GM23338 (cell line): ENCODE measurements at regions not wholly inside any gene's neighbourhood (a gene's known extent, or its start where the extent isn't known, plus 50 kb on each side); places are given as distances from the start of the nearest gene placed in this dataset.

Experiments used
- CREB1 ChIP-seq: fragments of 250-450 bp; sonication (Bioruptor Pico); IDR thresholded peaks from 2 replicates; pipeline ENCODE4 v1.5.0; 2020; ENCODE audit warnings: low read depth, mild to moderate bottlenecking, moderate library complexity
- CTCF ChIP-seq, 2 experiments: fragments of 200-600 bp in 1 of 2; sonication (generic) in 1 of 2; conservative IDR thresholded peaks; 2 replicates each; pipeline versions ENCODE4 v1.5.1 to v1.6.1; 2016 to 2017; ENCODE audit warnings: antibody characterized with exemption in 2 of 2, low read depth in 2 of 2, mild to moderate bottlenecking in 2 of 2, moderate library complexity in 1 of 2
- ETS1 ChIP-seq: IDR thresholded peaks from 2 replicates; pipeline ENCODE4 v1.6.1; 2016; ENCODE audit warnings: antibody characterized with exemption
- EZH2 ChIP-seq: fragments of 200-600 bp; sonication (generic); IDR thresholded peaks from one replicate; pipeline ENCODE4 v1.8.0; 2017; ENCODE audit warnings: antibody characterized with exemption, mild to moderate bottlenecking, low read depth; ENCODE audit not compliant: unreplicated experiment
- EZH2phosphoT487 ChIP-seq: fragments of 200-600 bp; sonication (generic); IDR thresholded peaks from one replicate; pipeline ENCODE4 v1.8.1; 2018; ENCODE audit warnings: antibody characterized with exemption; ENCODE audit not compliant: unreplicated experiment
- JUNB ChIP-seq: IDR thresholded peaks from one replicate; pipeline ENCODE4 v1.6.1; 2016; ENCODE audit warnings: antibody characterized with exemption; ENCODE audit not compliant: unreplicated experiment
- POLR2AphosphoS5 ChIP-seq: IDR thresholded peaks from 2 replicates; pipeline ENCODE4 v1.6.1; 2016; ENCODE audit warnings: antibody characterized with exemption, low read depth
- ZNF331 ChIP-seq: fragments of 250-450 bp; sonication (Bioruptor Pico); IDR thresholded peaks from 2 replicates; pipeline ENCODE4 v1.5.0; 2020; ENCODE audit warnings: low read depth, mild to moderate bottlenecking, moderate library complexity
- ZNF462 ChIP-seq: fragments of 250-450 bp; sonication (Bioruptor Pico); IDR thresholded peaks from 2 replicates; pipeline ENCODE4 v1.5.0; 2020; ENCODE audit warnings: mild to moderate bottlenecking, moderate library complexity

GRCh38 chr14:48973151-48973550 lies 613.0 kb downstream of the RPS29 start (continued):
- TF ChIP-seq ZNF462 (CRISPR knock-in tag), result no peak
- no peak for TF ChIP-seq EZH2
- no peak for TF ChIP-seq CTCF (conservative IDR thresholded peaks at IDR 0.05; ENCODE audit: low read depth in 2 of 2)
- no peak for TF ChIP-seq EZH2phosphoT487
- no peak for TF ChIP-seq ZNF331 (CRISPR knock-in tag)
- no peak for TF ChIP-seq JUNB
- no peak for TF ChIP-seq ETS1
- TF ChIP-seq POLR2AphosphoS5, result no peak
- TF ChIP-seq CREB1 (CRISPR knock-in tag), result no peak
